ENCODE measurements at regions not wholly inside any gene's neighbourhood (a gene's known extent, or its start where the extent isn't known, plus 50 kb on each side); places are given as distances from the start of the nearest gene placed in this dataset.

GRCh38 chr4:74656596-74656995, 137.7 kb downstream of the BTC start:
- no peak for TF ChIP-seq CTCF (IDR thresholded peaks at IDR 0.05)
- no peak for TF ChIP-seq POLR2A (IDR thresholded peaks at IDR 0.05)
- no peak for TF ChIP-seq EP300 (IDR thresholded peaks at IDR 0.05)

All from gastroesophageal sphincter (tissue), 3 donors.